ACC112 (cell line): ENCODE measurements at regions not wholly inside any gene's neighbourhood (a gene's known extent, or its start where the extent isn't known, plus 50 kb on each side); places are given as distances from the start of the nearest gene placed in this dataset.

Experiments
- H2AFZ ChIP-seq: fragments of 200-600 bp; sonication (generic); one replicate; pipeline ENCODE4 v1.6.0; 2017; ENCODE audit warnings: antibody characterized with exemption, low read length; ENCODE audit not compliant: unreplicated experiment
- H3K27ac ChIP-seq: fragments of 200-600 bp; sonication (generic); 2 replicates; pipeline ENCODE4 v1.5.1; 2014; ENCODE audit warnings: low read depth, mild to moderate bottlenecking, antibody characterized with exemption, low read length, moderate library complexity
- H3K27me3 ChIP-seq: fragments of 200-600 bp; sonication (generic); 2 replicates; pipeline ENCODE4 v1.6.1; 2014; ENCODE audit warnings: mild to moderate bottlenecking, antibody characterized with exemption, low read length, moderate library complexity, mixed read lengths; ENCODE audit not compliant: insufficient read depth
- H3K36me3 ChIP-seq: fragments of 200-600 bp; sonication (generic); 2 replicates; pipeline ENCODE4 v1.6.1; 2016; ENCODE audit warnings: mild to moderate bottlenecking, antibody characterized with exemption, low read length, moderate library complexity, mixed read lengths; ENCODE audit not compliant: insufficient read depth
- H3K4me1 ChIP-seq: fragments of 200-600 bp; sonication (generic); one replicate; pipeline ENCODE4 v1.6.1; 2016; ENCODE audit warnings: low read length, mixed read lengths; ENCODE audit not compliant: insufficient read depth, unreplicated experiment, control insufficient read depth
- H3K4me3 ChIP-seq: fragments of 200-600 bp; sonication (generic); 2 replicates; pipeline ENCODE4 v1.5.1; 2014; ENCODE audit warnings: mild to moderate bottlenecking, low read depth, low read length
- H3K79me2 ChIP-seq: fragments of 200-600 bp; sonication (generic); one replicate; pipeline ENCODE4 v1.6.0; 2016; ENCODE audit warnings: low read length; ENCODE audit not compliant: control insufficient read depth, unreplicated experiment, insufficient read depth

DNA sequence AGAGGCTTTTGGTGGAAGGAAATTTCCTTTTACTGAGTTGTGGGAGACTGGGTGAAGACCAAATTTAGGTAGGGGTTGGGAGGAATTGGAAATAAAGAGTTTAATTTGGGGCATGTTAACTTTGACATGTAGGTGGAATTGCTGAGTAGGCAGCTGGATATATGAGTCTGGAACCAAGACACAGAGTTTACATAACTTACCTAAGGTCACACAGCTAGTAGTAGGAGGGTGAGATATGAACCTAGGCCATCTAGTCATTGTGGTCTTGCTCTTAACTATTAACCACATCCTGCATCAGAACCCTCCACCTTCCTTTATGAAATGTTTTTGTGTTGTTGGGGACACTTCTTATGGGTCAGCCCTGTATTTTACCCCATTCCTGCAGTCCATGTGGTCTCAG lies 113.1 kb downstream of the ICOS start:
- Histone ChIP-seq H3K4me3 (no peak overlapping the region), H3K27me3 (peaks cover 57% of the 10 kb centered on the region), H3K79me2 (no peaks in the 10 kb centered on the region), H3K36me3 (no peaks in the 10 kb centered on the region), H3K27ac (no peak overlapping the region), H2AFZ (no peak overlapping the region), H3K4me1 (no peaks in the 10 kb centered on the region)

DNA sequence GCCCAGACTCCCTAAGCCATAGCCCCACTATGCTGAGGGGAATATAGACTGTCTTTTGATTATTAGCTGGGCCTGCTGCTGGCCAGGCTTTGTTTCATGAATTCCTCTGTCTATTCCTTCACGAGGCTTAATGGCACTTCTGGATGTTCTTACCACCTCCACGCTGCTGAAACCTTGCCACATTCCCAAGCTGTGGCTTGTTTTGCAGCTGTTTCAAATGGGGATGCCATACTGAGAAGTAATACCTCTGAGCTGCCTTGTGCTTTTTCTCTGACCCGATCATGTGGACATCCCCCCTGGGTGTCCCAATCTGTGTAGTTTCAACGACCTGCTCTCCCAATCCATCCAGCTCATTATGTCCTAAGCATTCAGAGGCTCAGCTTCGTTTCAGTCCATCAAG lies 114.1 kb downstream of the ICOS start:
- Histone ChIP-seq H3K36me3 (no peaks in the 10 kb centered on the region), H3K4me3 (no peak overlapping the region), H2AFZ (no peak overlapping the region), H3K79me2 (no peaks in the 10 kb centered on the region), H3K27ac (no peak overlapping the region), H3K4me1 (no peaks in the 10 kb centered on the region), H3K27me3 (peaks cover 52% of the 10 kb centered on the region)

DNA sequence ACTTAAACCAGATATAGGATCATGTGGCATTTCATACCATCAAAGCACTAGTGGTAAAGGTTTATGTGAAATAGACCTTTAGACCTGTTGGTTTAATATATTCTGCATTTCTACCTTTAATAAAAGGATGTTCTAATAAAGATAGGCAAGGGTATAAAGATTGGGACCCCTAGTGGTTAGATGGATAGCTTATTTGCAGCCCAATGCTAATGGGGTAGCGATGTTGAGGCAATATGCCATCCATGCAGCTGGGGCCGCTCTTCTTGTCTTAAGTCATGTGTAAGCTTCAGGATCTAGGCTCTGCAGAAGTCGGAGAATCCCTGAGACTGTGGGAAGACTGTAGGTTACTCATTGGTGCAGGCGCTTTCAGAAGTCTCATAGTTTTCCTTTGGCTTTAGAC lies 114.9 kb downstream of the ICOS start:
- no peaks in the 10 kb centered on the region for H3K79me2 ChIP-seq
- H3K36me3 ChIP-seq = no peaks in the 10 kb centered on the region
- H3K27ac ChIP-seq = no peak overlapping the region
- H2AFZ ChIP-seq = no peak overlapping the region
- H3K4me3 ChIP-seq = no peak overlapping the region
- no peaks in the 10 kb centered on the region for H3K4me1 ChIP-seq
- peaks cover 45% of the 10 kb centered on the region for H3K27me3 ChIP-seq

DNA sequence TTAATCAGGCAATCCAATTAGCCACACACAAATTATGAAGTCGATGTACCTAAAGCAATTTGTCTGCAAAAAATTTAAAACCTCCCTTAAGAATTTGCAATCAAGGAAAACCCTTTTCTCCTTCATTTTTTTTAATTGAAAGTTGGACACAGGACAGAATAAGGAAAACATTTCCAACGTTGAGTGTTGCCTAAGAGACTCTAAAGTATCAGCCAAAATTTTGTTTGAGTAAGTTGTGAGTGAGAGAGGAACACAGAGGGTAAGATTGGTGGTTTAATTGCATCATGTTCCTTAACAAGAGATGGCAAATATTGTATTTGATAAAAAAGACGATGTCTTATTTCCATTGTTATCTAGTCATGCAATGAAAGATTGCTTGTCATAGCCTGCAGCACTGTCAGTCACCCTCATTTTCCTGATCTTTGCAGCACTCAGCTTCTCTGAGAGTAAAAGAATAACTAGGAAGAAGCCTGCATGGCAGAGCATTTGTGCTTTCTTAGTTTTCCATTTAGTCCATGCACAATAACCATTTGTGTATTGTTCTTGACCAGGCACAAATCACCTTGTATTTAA lies 115.5 kb downstream of the ICOS start:
- H3K27ac ChIP-seq = no peak overlapping the region
- peaks cover 43% of the 10 kb centered on the region for H3K27me3 ChIP-seq
- no peaks in the 10 kb centered on the region for H3K36me3 ChIP-seq
- H2AFZ ChIP-seq = no peak overlapping the region
- no peak overlapping the region for H3K4me3 ChIP-seq
- H3K4me1 ChIP-seq = no peaks in the 10 kb centered on the region
- no peaks in the 10 kb centered on the region for H3K79me2 ChIP-seq

DNA sequence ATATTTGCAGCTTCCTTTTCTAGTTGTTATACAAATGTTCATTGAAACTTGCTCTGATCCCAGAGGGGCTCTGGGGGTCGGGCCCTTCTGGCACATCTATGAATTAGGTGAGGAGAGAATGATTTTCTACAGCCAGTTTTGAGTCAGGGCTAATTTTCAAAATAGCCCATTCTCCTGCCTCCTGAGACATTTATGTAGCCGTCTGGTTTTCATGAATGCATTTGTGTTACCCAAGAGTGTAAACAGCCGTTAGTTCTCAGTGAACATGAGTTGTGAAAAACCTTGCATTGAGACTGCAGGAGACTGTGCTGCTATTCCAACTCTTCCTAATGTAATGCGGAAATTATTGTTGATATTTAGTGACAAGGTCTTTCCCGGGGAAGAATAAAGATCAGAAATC lies 122.5 kb downstream of the ICOS start:
- H3K27ac ChIP-seq = no peak overlapping the region
- H3K27me3 ChIP-seq = peaks cover 10% of the 10 kb centered on the region
- no peaks in the 10 kb centered on the region for H3K79me2 ChIP-seq
- H3K4me1 ChIP-seq = no peaks in the 10 kb centered on the region
- H3K36me3 ChIP-seq = no peaks in the 10 kb centered on the region
- H2AFZ ChIP-seq = no peak overlapping the region
- no peak overlapping the region for H3K4me3 ChIP-seq

DNA sequence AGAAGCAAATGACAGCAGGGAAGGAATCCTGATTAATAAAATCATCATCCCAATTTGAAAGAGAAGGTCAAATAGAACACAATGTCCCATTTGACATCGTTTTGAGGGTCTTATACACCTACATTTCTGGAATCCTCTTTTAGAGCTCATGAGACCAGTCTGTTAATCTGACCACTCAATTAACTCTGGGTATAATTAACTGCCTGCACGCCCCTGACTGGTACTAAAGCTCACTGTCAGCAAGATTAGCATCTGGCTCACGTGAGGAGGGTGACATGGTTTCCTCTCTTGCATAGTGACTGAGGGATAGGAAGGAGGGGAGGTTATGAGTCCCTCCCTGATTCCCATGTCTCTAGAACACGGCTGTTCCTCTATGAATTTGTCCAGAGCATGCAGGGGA lies 124.3 kb downstream of the ICOS start:
- no peak overlapping the region for H2AFZ ChIP-seq
- 0 out of 2 replicates have a peak, but pooled peaks cover 6% of the 10 kb centered on the region for H3K27me3 ChIP-seq
- no peak overlapping the region for H3K27ac ChIP-seq

DNA sequence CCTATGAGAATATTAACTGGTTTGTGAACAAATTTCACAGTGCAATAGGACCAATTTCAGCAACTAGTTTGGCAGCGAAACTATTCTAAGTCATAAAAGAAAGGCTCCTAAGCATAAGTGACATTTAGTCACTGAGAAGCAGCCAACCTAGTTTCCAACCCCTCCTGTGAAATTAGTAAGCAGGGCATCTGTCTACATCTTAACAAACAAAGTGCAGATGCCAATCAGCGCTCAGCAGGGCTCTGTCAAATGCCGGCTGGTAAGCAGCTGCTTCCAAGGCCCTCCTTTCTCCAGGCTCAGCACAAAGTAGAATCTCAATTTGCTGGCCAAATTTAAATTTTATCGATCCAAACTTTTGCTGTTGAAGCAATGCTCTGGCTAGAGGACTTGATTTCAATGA lies 124.7 kb downstream of the ICOS start:
- no peaks in the 10 kb centered on the region for H3K36me3 ChIP-seq
- H3K27ac ChIP-seq = no peak overlapping the region
- H3K27me3 ChIP-seq = peaks cover 7% of the 10 kb centered on the region; the same call in 1 of the 2 replicates
- no peak overlapping the region for H2AFZ ChIP-seq
- H3K4me3 ChIP-seq = no peak overlapping the region
- no peaks in the 10 kb centered on the region for H3K79me2 ChIP-seq
- no peaks in the 10 kb centered on the region for H3K4me1 ChIP-seq

More for the DNA sequence above, 124.3 kb downstream of the ICOS start:
- Histone ChIP-seq H3K36me3 (no peaks in the 10 kb centered on the region), H3K4me1 (no peaks in the 10 kb centered on the region), H3K4me3 (no peak overlapping the region), H3K79me2 (no peaks in the 10 kb centered on the region)

DNA sequence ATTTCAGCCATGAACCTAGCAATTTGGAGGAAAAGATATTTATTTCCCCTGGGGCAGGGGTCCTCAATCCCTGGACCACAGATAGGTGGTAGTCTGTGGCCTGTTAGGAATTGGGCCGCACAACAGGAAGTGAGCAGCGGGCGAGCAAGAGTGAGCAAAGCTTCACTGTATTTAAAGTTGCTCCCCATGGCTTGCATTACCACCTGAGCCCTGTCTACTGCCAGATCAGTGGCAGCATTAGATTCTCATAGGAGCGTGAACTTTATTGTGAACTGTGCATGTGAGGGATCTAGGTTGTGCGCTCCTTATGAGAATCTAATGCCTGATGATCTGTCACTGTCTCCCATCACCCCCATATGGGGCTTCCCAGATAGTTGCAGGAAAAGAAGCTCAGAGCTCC lies 127.6 kb downstream of the ICOS start:
- Histone ChIP-seq H3K4me1 (no peaks in the 10 kb centered on the region), H3K36me3 (no peaks in the 10 kb centered on the region), H3K79me2 (no peaks in the 10 kb centered on the region), H3K27ac (no peak overlapping the region), H2AFZ (no peak overlapping the region), H3K27me3 (peaks cover 22% of the 10 kb centered on the region), H3K4me3 (no peak overlapping the region)

DNA sequence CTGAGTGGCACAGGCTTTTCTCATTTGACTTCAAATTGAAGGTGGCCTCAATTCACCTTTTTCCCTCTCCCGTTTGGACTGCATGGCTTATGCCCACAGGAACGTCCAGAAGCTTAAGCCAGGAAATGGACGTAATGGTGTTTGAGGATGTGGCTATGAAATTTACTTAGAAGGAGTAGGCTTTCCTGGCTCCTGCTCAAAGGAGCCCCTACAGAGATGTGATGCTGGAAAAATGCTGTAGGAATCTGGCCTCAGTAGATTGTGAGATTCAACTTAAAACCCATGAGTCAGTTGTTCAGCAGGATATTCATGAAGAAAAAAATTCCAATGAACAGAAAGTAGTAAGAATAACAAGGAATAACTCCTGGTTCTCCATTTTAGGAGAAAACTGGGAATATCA lies 129.0 kb downstream of the ICOS start:
- Histone ChIP-seq H3K27ac (no peak overlapping the region), H3K79me2 (no peaks in the 10 kb centered on the region), H3K4me3 (no peak overlapping the region), H3K4me1 (no peaks in the 10 kb centered on the region), H3K36me3 (no peaks in the 10 kb centered on the region), H3K27me3 (peaks cover 27% of the 10 kb centered on the region), H2AFZ (no peak overlapping the region)

DNA sequence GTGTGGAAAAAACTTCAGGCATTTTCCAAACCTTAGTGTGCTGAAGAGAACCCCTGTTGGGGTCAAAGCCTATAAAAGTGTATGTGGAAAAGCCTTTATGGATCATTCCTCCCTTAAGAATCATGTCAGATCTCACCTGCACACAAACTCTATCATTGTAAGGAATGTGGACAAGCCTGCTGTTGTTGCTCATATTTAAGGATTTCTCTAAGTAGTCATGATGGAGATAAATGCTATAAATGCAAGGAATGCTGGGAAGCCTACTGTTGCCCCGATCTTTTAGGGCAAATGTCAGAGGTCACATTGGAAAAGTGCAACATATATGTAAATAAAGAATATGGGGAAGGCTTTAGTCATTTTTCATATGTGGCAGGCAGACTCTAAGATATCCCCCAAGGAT lies 129.5 kb downstream of the ICOS start:
- H2AFZ ChIP-seq = no peak overlapping the region
- H3K79me2 ChIP-seq = no peaks in the 10 kb centered on the region
- no peak overlapping the region for H3K27ac ChIP-seq
- H3K36me3 ChIP-seq = no peaks in the 10 kb centered on the region
- H3K27me3 ChIP-seq = peaks cover 28% of the 10 kb centered on the region
- no peak overlapping the region for H3K4me3 ChIP-seq
- no peaks in the 10 kb centered on the region for H3K4me1 ChIP-seq

DNA sequence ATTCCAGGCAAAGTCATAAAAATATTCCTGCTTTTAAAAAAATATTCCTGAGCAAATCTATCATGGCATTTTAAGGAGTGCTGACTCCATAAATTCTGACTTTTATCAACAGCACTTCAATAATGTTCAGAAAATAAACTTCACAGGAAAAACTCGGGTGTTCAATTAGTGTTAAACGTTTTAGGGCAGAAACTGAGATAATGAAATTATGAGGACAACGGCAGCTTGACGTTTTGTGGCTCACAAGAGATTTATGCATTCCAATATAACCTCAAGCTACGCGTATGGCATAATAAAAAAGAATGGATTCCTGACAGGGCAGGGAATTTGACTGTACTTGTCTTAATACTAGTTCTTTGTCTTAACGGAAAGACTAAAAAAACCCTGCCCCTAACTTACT lies 133.2 kb downstream of the ICOS start:
- Histone ChIP-seq H3K4me1 (no peaks in the 10 kb centered on the region), H3K36me3 (no peaks in the 10 kb centered on the region), H2AFZ (no peak overlapping the region), H3K27ac (no peak overlapping the region), H3K79me2 (no peaks in the 10 kb centered on the region), H3K4me3 (no peak overlapping the region), H3K27me3 (peaks cover 41% of the 10 kb centered on the region)
